ENCODE measurements at regions not wholly inside any gene's neighbourhood (a gene's known extent, or its start where the extent isn't known, plus 50 kb on each side); places are given as distances from the start of the nearest gene placed in this dataset.

DNA sequence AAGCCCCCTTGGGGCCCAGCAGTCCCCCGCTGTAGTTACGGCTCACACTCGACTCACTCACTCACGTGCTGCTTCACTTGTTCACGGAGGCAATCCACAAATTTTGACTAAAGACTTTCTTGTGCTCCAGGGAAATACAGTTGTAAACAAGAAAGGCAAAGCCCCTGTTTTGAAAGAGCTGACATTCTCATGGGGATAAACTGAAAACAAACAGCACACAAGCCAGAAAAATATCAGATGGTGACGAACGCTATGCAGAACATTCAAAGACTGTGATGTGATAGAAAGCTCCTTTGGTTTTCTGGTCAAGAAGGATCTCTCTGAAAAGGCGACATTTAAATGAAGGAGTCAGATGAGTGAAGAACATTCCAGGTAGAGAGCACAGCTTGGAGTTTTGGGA is 385.3 kb upstream of the SMIM21 start:
- in situ Hi-C loops (cut with MboI; ENCODE audit: low sequenced_read_pairs), result no loop called here

- in situ Hi-C loops (cut with MboI; ENCODE audit: low sequenced_read_pairs), result no loop called here
Measured at GRCh38 chr18:75810961-75811551, 383.6 kb upstream of the SMIM21 start.

GRCh38 chr18:75810516-75810915 is 383.0 kb upstream of the SMIM21 start:
- in situ Hi-C loops (cut with MboI; ENCODE audit: low sequenced_read_pairs), result no loop called here

GRCh38 chr18:75809926-75810255 is 382.4 kb upstream of the SMIM21 start:
- in situ Hi-C loops (cut with MboI; ENCODE audit: low sequenced_read_pairs), result no loop called here

GRCh38 chr18:75809151-75809925 is 381.8 kb upstream of the SMIM21 start:
- in situ Hi-C loops (cut with MboI; ENCODE audit: low sequenced_read_pairs), result no loop called here

DNA sequence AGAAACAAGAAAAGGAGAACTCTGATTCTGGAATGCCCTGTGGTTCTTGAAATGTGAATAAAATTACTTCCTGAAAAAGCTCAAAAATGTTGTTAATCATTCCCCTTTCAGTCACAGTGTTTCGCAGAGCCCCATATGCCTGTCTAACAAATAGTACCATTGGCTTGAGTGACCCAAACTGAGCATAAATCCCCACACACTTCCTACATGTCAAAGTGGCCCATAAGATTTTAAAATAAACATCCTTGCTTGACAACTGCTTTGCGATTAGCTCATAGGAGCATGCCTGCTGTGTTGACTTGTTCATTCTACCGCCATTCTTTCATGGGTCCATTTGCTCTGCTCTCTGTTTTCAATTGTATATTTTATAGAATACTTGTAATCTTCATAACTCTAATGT is 377.8 kb upstream of the SMIM21 start:
- in situ Hi-C loops (cut with MboI; ENCODE audit: low sequenced_read_pairs), result no loop called here

DNA sequence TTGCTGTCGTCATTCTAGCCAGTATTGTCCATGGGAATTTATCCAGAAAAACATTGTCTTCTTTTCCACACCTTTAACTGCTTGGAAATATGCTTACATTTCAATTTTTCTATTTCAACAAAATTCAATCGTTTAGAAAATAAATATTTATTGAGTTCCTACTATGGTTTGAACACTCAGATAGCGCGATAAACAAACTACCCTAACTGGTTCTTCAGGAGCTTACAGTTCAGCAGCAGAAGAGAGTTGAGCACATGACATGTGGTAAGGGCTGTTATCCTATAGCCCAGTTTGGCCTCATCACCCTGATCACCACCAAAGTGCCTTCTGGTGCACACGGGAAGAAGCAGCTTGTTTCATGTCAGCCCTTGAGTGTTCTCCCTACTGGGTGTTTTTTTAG is 375.2 kb upstream of the SMIM21 start:
- in situ Hi-C loops (cut with MboI; ENCODE audit: low sequenced_read_pairs), result no loop called here

GRCh38 chr18:75801178-75801577 is 373.7 kb upstream of the SMIM21 start:
- in situ Hi-C loops (cut with MboI; ENCODE audit: low sequenced_read_pairs), result no loop called here

GRCh38 chr18:75800331-75800648 is 372.8 kb upstream of the SMIM21 start:
- in situ Hi-C loops (cut with MboI; ENCODE audit: low sequenced_read_pairs), result no loop called here

GRCh38 chr18:75799449-75800330 is 372.2 kb upstream of the SMIM21 start:
- in situ Hi-C loops (cut with MboI; ENCODE audit: low sequenced_read_pairs), result no loop called here

- in situ Hi-C loops (cut with MboI; ENCODE audit: low sequenced_read_pairs), result no loop called here
Measured at GRCh38 chr18:75797046-75797445, 369.5 kb upstream of the SMIM21 start.

DNA sequence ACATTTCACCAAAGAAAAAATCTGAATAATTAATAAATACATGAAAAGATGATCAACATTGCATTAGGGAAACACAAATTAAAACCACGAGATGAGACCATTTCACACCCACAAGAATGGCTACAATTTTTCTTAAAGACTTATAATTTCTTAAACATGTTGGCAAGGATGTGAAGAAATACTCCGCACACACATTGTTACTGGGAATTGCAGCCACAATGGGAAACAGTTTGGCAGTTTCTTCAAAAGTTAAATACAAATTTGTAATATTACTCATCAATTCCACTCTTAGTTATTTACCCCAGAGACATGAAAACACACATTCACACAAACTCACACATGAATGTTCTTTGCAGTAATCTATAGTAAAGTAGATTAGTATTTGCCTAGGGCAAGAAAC is 363.3 kb upstream of the SMIM21 start:
- in situ Hi-C loops (cut with MboI; ENCODE audit: low sequenced_read_pairs), result no loop called here

DNA sequence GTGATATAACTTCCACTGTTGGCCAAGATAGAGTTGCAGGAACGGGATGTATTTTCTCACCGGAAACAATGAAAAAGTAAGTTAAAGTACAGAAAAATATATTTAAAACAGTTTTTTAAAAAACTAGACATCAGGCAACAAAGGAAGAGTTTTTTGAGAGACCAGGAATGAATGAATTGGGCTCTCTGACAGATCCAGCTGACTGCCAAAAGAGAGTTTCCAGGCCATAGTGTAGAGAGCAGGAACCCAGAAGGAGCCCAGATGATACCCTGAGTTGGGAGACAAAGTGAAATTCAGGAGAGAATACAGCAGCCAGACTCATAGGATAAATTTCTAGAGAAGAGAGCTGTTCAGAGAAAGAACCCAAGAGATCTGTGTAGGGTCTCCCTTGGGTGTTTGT is 362.6 kb upstream of the SMIM21 start:
- in situ Hi-C loops (cut with MboI; ENCODE audit: low sequenced_read_pairs), result no loop called here

- in situ Hi-C loops (cut with MboI; ENCODE audit: low sequenced_read_pairs), result no loop called here
Measured at GRCh38 chr18:75785834-75786233, 358.3 kb upstream of the SMIM21 start.

DNA sequence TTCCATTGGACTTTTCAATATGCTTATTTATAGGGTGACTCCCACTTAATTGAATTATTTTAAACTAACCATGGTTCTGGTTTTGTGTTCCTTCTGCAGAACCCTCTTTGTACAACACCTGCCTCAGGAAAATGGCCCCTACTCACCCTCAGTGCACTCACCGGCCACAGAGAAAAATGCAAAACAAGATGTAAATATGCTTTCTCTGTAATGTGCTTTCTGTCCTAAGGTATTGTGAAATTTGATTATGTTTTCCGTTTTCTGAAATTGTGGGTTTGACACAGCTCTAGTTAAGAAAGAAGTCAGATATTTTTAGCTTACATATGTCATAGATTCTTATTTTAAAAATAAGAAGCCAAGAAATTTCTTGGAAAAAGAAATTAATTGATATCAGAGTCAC is 357.7 kb upstream of the SMIM21 start:
- in situ Hi-C loops (cut with MboI; ENCODE audit: low sequenced_read_pairs), result no loop called here

DNA sequence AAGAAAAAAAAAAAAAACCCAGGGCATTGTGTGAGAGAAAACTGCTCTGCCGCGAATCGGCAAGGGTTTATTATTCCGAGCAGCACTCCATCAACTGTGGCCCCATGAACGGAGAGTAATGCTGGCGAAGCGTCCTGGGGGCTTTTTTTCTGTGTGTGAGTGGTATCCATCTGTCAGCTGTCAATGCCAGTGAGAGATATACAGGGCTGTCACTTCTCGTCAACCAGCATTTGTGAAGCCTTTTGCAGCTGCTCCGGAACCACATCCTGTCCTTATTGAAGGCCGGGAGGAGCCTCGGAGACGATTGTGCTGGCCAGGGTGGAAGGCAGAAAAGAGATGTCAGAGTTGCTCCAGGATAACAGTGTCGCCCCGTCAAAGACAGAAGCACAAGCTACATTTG is 356.9 kb upstream of the SMIM21 start:
- in situ Hi-C loops (cut with MboI; ENCODE audit: low sequenced_read_pairs), result no loop called here

DNA sequence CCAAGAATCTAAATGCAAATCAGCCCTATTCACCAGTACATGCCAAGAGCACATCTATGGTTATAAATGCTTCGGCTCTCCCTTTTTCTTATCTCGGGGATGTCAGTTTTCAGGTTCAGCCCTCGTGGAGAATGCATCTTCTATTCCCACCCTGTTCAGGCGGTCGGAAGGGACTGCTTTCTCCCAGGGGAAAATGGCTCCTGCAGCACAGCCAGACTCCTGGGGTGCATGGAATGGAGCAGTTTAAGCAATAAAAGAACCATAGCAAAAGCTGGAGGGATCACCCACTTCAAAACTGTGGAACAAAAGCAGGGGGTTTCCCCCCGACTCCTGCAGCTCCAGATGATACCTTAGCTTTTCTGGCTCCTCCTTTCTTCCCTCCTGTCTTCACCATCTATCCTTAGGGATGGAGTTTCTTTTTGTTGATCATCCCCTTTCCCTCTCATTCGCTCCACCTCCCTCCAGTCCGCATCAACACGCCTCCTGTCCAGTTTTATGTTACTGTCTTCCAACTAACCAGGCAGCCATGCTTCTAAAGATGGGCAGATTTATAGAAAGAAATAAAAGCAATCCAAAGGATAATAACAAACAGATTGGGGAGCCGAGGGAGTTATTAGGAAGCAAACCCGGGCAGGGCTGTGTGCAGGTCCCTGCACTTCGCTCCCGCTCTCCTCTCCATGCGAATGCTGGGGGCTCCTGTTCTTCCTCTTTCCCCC is 356.2 kb upstream of the SMIM21 start:
- in situ Hi-C loops (cut with MboI; ENCODE audit: low sequenced_read_pairs), result no loop called here

- in situ Hi-C loops (cut with MboI; ENCODE audit: low sequenced_read_pairs), result no loop called here
Measured at GRCh38 chr18:75782826-75783225, 355.3 kb upstream of the SMIM21 start.

DNA sequence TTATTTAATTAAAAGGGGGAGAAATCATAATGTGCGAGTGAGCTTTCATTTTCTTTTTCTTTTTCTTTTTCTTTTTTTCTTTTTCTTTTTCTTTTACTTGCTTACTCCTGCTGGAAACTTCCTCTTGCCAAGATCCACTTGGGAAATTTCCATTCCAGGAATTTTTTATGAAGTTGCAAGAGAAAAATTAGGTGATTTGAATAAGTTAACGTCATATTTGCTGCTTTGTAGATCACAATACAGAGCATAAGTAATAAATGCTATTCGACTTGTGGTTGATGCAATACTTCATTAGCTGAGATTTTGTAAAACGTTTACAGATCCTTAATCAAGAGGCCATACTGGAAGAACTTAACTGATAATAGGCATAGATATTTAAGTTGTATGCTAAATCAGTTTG is 354.7 kb upstream of the SMIM21 start:
- in situ Hi-C loops (cut with MboI; ENCODE audit: low sequenced_read_pairs), result no loop called here

GRCh38 chr18:75779910-75780309 is 352.4 kb upstream of the SMIM21 start:
- in situ Hi-C loops (cut with MboI; ENCODE audit: low sequenced_read_pairs), result no loop called here

DNA sequence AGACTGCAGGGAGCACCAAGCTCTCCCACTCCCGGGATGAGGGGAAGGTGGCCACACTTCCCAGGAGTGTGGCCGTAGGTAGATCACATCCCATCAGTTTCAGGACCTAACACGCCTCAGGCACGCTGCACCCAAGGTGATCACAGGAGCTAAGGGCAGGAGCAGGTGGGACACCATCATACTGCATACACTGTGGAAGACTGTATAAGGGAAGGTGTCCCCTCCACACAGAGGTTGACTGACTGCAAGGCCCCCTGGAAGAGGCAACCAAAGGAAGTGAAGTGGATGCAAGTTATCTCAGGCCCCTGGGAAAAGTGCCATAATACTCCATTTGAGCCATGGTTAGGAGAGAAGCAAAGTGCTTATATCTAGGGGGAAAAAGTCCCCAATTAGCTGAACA is 351.9 kb upstream of the SMIM21 start:
- in situ Hi-C loops (cut with MboI; ENCODE audit: low sequenced_read_pairs), result no loop called here

- in situ Hi-C loops (cut with MboI; ENCODE audit: low sequenced_read_pairs), result no loop called here
Measured at GRCh38 chr18:75777630-75778029, 350.1 kb upstream of the SMIM21 start.

Measured in HL-60/S4 (cell line).